Ovary (tissue), 3 donors: ENCODE measurements at regions not wholly inside any gene's neighbourhood (a gene's known extent, or its start where the extent isn't known, plus 50 kb on each side); places are given as distances from the start of the nearest gene placed in this dataset.

ENCODE experiments used
- CTCF ChIP-seq, 3 donors: fragments of 450-650 bp in 2 of 3; fragments of 200-600 bp in 1 of 3; IDR thresholded peaks; one replicate each; pipeline versions ENCODE4 v1.5.1 to v1.8.0; 2016 to 2022; ENCODE audit warnings: antibody characterized with exemption in 3 of 3, mild to moderate bottlenecking in 1 of 3
- EP300 ChIP-seq: sonication (generic); formaldehyde crosslinking; IDR thresholded peaks from one replicate; pipeline ENCODE4 v1.6.1; 2017; ENCODE audit warnings: antibody characterized with exemption
- POLR2A ChIP-seq: fragments of 450-650 bp; IDR thresholded peaks from one replicate; pipeline ENCODE4 v1.6.1; 2017; ENCODE audit warnings: antibody characterized with exemption, mild to moderate bottlenecking, moderate library complexity
- donor health status: DM: no; HTN: no; CAD: no.

- no peak for TF ChIP-seq CTCF (IDR thresholded peaks at IDR 0.05)
- TF ChIP-seq POLR2A: no peak
- no peak for TF ChIP-seq EP300
These were observed 68.8 kb upstream of the HTR4 start for GRCh38 chr5:148723143-148723542.
